GM19023 (cell line): ENCODE measurements at regions not wholly inside any gene's neighbourhood (a gene's known extent, or its start where the extent isn't known, plus 50 kb on each side); places are given as distances from the start of the nearest gene placed in this dataset.

Source experiments
- ATAC-seq: cut with Tn5 transposase; IDR thresholded peaks from one replicate; pipeline ENCODE4 v1.9.1; 2021; ENCODE audit warnings: mild to moderate bottlenecking, moderate library complexity; ENCODE audit not compliant: unreplicated experiment

GRCh38 chr1:67582625-67583461, 102.2 kb upstream of the GADD45A start:
- no peak for ATAC-seq

GRCh38 chr1:67583462-67583950, 101.5 kb upstream of the GADD45A start:
- no peak for ATAC-seq

GRCh38 chr1:67584938-67585337, 100.1 kb upstream of the GADD45A start:
- no peak for ATAC-seq

GRCh38 chr1:67586596-67586995, 98.4 kb upstream of the GADD45A start:
- ATAC-seq, result no peak

GRCh38 chr1:67588178-67588855, 96.7 kb upstream of the GADD45A start:
- no peak for ATAC-seq

DNA sequence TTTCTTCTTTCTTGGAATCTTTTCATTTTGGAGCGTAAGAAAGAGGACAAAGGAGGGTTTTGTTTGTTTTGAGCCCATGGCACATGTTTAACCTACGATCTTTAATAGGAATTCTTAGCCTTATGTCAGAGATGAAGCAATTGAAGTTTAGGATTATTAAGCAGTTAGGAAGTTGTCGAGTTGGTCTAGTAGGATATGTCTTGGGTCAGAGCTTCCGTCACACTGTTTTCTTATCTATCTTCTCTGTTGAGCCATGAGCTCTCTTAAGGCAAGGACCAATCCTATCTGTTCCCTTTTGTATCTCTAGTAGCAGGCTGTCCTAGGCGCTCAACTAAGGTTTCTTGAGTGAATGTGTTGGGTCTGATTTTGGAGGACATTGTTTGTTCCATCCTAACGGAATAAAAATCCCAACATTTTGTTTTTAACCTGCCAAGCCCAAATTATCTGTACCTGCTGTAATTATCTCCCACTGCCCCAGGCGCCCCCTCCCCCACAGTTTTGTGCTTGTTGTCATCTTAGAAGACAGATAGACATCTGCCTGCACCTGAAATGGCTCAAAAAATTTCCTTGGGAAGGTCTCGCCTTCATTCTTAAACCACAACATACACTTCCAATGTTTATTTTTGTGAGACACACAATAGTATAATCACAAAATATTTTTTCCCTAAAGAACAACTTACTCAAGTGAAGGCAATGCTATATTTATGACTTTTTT, 95.3 kb upstream of the GADD45A start:
- no peak for ATAC-seq

DNA sequence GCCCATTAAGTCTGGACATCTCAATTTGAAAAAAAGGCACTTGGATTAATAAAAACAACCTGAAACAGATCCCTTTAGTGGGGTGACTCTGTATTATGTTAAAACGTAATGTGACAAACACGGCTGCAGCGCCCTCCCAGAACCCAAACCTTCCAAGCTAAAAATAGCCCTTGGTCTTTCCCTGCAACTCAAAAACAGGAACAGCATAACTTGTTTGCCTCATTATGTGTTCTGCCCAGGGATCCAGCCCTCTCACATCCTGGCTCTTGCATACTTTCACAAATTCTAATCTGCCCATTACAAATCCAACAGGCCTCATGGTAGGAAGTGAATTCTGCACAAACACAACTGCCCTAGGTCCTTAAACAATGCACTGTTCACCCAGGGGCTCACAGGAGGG, 94.7 kb upstream of the GADD45A start:
- no peak for ATAC-seq

- no peak for ATAC-seq
Measured at GRCh38 chr1:67594764-67595163, 90.2 kb upstream of the GADD45A start.

- ATAC-seq, result no peak
Measured at GRCh38 chr1:67596674-67597073, 88.3 kb upstream of the GADD45A start.

GRCh38 chr1:67597336-67597735, 87.7 kb upstream of the GADD45A start:
- no peak for ATAC-seq

DNA sequence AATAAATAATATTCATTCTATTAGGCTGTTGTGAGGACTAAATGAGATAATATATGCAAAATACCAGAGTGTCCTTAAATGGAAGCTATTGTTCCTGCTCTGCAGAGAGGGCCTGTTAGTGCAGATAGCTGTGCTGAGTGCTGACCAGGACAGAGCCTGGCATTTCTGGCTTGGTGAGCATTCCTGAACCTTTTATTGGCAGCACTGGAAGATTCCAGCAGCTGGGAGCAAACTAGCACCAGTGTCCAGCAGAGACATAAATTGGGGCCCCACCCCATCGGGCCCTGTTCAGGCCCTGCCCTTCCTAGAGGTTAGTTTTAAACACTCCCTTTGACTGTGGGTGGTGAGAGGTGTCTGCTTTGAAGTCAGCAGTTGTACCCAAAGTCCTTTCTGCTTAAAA, 85.9 kb upstream of the GADD45A start:
- ATAC-seq, result no peak

- ATAC-seq, result no peak
Measured at GRCh38 chr1:67601539-67601938, 83.5 kb upstream of the GADD45A start.

GRCh38 chr1:67601955-67602354, 83.0 kb upstream of the GADD45A start:
- ATAC-seq, result no peak

- no peak for ATAC-seq
Measured at GRCh38 chr1:67604778-67605177, 80.2 kb upstream of the GADD45A start.

- no peak for ATAC-seq
Measured at GRCh38 chr1:67605209-67605780, 79.7 kb upstream of the GADD45A start.

DNA sequence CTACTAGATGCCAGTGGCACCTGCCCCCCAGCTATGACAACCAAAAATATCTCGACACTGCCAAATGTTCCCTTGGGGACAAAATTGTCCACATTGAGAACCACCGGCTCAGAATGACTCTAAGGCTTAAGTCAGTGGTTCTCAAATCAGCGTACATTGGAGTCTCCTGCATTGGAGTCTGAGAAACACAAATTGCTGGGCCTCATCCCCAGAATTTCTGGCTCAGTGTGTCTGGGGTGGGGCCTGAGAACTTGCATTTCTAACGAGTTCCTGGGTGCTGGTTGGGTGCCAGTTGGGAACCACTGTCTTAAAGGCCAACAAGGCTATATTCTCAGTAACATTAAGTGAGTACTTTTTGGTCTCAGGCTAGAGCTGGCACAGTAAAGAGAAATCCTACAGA, 77.7 kb upstream of the GADD45A start:
- ATAC-seq, result no peak

DNA sequence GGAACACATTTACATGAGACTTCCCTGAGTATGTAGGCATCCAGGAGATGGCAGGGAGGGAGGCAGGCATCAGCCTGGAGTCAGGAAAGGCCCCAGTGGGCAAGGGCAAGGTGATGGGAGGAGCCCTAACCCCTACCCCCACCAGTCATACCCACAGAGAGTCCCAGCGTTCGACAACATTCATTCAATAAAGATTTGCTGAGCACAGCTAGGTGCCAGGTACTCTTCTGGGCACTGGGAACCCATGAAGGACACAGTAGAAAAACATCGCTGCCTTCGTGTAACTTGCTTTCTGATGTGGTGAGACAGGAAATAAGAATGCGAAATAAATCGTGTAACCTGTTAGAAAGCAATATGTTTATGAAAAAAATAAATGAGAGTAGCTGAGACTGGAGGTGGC, 77.3 kb upstream of the GADD45A start:
- ATAC-seq, result no peak

- peak; percentile 24 for ATAC-seq
Measured at GRCh38 chr1:67608661-67609576, 76.1 kb upstream of the GADD45A start.

DNA sequence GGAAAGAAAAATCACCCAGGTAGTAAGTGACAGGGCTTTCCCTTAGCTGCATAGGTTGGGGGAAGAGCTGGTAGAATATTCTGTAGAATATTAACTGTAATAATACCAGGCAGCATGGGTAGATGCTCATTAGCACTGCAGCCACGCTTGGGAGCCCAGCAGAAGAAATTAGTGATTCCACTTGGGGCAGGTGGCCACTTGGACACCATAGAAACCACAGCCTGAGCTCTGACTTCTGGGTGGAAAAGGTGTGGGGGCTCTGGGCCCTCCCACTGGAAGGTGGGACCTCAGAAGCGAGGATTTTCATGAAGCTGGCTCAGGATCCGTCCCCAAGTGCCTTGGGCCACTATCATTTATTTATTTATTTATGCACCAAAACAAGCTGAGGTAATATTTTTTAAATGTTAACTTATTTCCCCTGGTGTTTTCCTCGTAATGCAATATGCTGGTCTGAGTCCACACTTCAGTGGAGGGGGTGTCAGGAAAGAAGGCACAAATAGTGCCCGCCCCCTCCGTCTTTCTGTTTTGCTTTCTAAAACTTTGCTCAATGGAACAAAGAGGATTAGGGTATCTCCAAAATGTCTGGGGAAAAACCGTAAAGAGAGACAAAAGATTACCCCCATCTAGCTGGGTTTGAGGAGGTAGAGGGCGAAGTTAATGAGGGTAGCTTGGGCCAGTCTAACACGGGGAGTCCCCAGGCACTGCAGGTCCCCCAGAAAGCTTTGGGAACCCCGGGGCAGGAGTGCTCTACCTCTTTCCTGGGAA, 75.2 kb upstream of the GADD45A start:
- peak; percentile 51 for ATAC-seq
